GM10266 (cell line): ENCODE measurements at regions not wholly inside any gene's neighbourhood (a gene's known extent, or its start where the extent isn't known, plus 50 kb on each side); places are given as distances from the start of the nearest gene placed in this dataset.

Experiments
- DNase-seq: peaks from one replicate; pipeline ENCODE4 v3.0.0; 2012; ENCODE audit errors: extremely low spot score
- CTCF ChIP-seq: IDR thresholded peaks from 2 replicates; pipeline ENCODE4 v1.5.1; 2012; ENCODE audit warnings: mild to moderate bottlenecking, low read depth; ENCODE audit not compliant: control insufficient read depth, insufficient read depth; ENCODE audit errors: missing control alignments

- no peak for TF ChIP-seq CTCF
These were observed 1557.5 kb upstream of the ACVR2A start for GRCh38 chr2:146287281-146287680.

GRCh38 chr2:146278881-146279280, 1565.9 kb upstream of the ACVR2A start:
- no peak for TF ChIP-seq CTCF
- DNase-seq = no peak

More at GRCh38 chr2:146287281-146287680, 1557.5 kb upstream of the ACVR2A start:
- no peak for DNase-seq

GRCh38 chr2:146271131-146271831, 1573.5 kb upstream of the ACVR2A start:
- TF ChIP-seq CTCF = no peak
- no peak for DNase-seq

GRCh38 chr2:146270618-146271017, 1574.2 kb upstream of the ACVR2A start:
- DNase-seq = no peak
- TF ChIP-seq CTCF = no peak

- no peak for DNase-seq
- no peak for TF ChIP-seq CTCF
These were observed 1577.7 kb upstream of the ACVR2A start for GRCh38 chr2:146267093-146267492.

GRCh38 chr2:146265656-146266055, 1579.2 kb upstream of the ACVR2A start:
- TF ChIP-seq CTCF = no peak
- no peak for DNase-seq

- TF ChIP-seq CTCF = no peak
- DNase-seq = no peak
These were observed 1582.2 kb upstream of the ACVR2A start for GRCh38 chr2:146262606-146263005.
